Astrocyte (in vitro differentiated cells and primary cell): ENCODE measurements at regions not wholly inside any gene's neighbourhood (a gene's known extent, or its start where the extent isn't known, plus 50 kb on each side); places are given as distances from the start of the nearest gene placed in this dataset.

Experiments used
- DNase-seq: peaks from one replicate; pipeline ENCODE4 v3.0.0-alpha.2; 2010; ENCODE audit warnings: low read depth
- FAIRE-seq: peaks from 2 replicates; lab custom pipeline; 2011; peaks lifted over from hg19 to GRCh38; lab: Jason Lieb, UNC
- H2AFZ ChIP-seq: 2 replicates; pipeline ENCODE4 v1.6.0; 2012; ENCODE audit warnings: low read depth, low read length, inconsistent platforms
- H3K27ac ChIP-seq: 2 replicates; pipeline ENCODE4 v1.5.1; 2011; ENCODE audit warnings: low read depth, low read length, inconsistent platforms
- H3K27me3 ChIP-seq: 2 replicates; pipeline ENCODE4 v1.6.0; 2011; ENCODE audit warnings: low read length, inconsistent platforms; ENCODE audit not compliant: insufficient read depth
- H3K36me3 ChIP-seq: 2 replicates; pipeline ENCODE4 v1.5.1; 2011; ENCODE audit warnings: low read length, inconsistent platforms; ENCODE audit not compliant: insufficient read depth
- H3K4me1 ChIP-seq: 2 replicates; pipeline ENCODE4 v1.5.1; 2011; ENCODE audit warnings: low read length, inconsistent platforms; ENCODE audit not compliant: insufficient read depth
- H3K4me2 ChIP-seq: 2 replicates; pipeline ENCODE4 v1.6.0; 2012; ENCODE audit warnings: low read length, inconsistent platforms
- H3K4me3 ChIP-seq: 2 replicates; pipeline ENCODE4 v1.5.1; 2011; ENCODE audit warnings: low read depth, mild to moderate bottlenecking, low read length, inconsistent platforms; ENCODE audit not compliant: insufficient read depth
- H3K79me2 ChIP-seq: 2 replicates; pipeline ENCODE4 v1.6.0; 2012; ENCODE audit warnings: mild to moderate bottlenecking, low read length, inconsistent platforms; ENCODE audit not compliant: insufficient read depth
- H3K9ac ChIP-seq: 2 replicates; pipeline ENCODE4 v1.6.0; 2012; ENCODE audit warnings: mild to moderate bottlenecking, low read length, inconsistent platforms
- H3K9me3 ChIP-seq: 2 replicates; pipeline ENCODE4 v1.5.1; 2012; ENCODE audit warnings: low read depth, mild to moderate bottlenecking, low read length, inconsistent platforms; ENCODE audit not compliant: insufficient read depth
- H4K20me1 ChIP-seq: 2 replicates; pipeline ENCODE4 v1.6.0; 2012; ENCODE audit warnings: low read length, inconsistent platforms; ENCODE audit not compliant: insufficient read depth
- H3K27ac Mint-ChIP-seq: one replicate; pipeline ENCODE4 v1.8.0; 2021; ENCODE audit warnings: mild to moderate bottlenecking, mixed read lengths; ENCODE audit not compliant: unreplicated experiment
- H3K27me3 Mint-ChIP-seq: one replicate; pipeline ENCODE4 v1.8.0; 2021; ENCODE audit warnings: low read depth, mixed read lengths; ENCODE audit not compliant: unreplicated experiment
- H3K36me3 Mint-ChIP-seq: one replicate; pipeline ENCODE4 v1.8.0; 2021; ENCODE audit warnings: low read depth, mixed read lengths; ENCODE audit not compliant: unreplicated experiment
- H3K4me1 Mint-ChIP-seq: one replicate; pipeline ENCODE4 v1.8.0; 2021; ENCODE audit warnings: low read depth, mixed read lengths; ENCODE audit not compliant: unreplicated experiment
- H3K4me3 Mint-ChIP-seq: one replicate; pipeline ENCODE4 v1.8.0; 2021; ENCODE audit warnings: mild to moderate bottlenecking, moderate library complexity, mixed read lengths; ENCODE audit not compliant: unreplicated experiment
- H3K9me3 Mint-ChIP-seq: one replicate; pipeline ENCODE4 v1.8.0; 2021; ENCODE audit warnings: mild to moderate bottlenecking, mixed read lengths; ENCODE audit not compliant: unreplicated experiment
- CTCF ChIP-seq: IDR thresholded peaks from 2 replicates; pipeline ENCODE4 v1.5.1; 2011; ENCODE audit warnings: low read depth, mild to moderate bottlenecking, inconsistent platforms, low read length, moderate library complexity; ENCODE audit not compliant: insufficient read depth
- EZH2 ChIP-seq: IDR thresholded peaks from 2 replicates; pipeline ENCODE4 v1.6.1; 2012; ENCODE audit warnings: mild to moderate bottlenecking, low read length, inconsistent platforms; ENCODE audit not compliant: insufficient read depth

GRCh38 chrX:113959912-113960626 lies 623.8 kb upstream of the HTR2C start:
- H2AFZ ChIP-seq, result no peak overlapping the region
- no peaks in the 10 kb centered on the region for H3K9me3 ChIP-seq
- no peak overlapping the region for H3K4me2 ChIP-seq
- H3K9me3 Mint-ChIP-seq, result no peaks in the 10 kb centered on the region
- H3K36me3 ChIP-seq, result no peaks in the 10 kb centered on the region
- no peaks in the 10 kb centered on the region for H3K27me3 ChIP-seq
- H3K27ac ChIP-seq, result no peak overlapping the region
- H3K4me1 ChIP-seq, result no peaks in the 10 kb centered on the region
- no peaks in the 10 kb centered on the region for H3K27me3 Mint-ChIP-seq
- no peak overlapping the region for H3K9ac ChIP-seq
- no peak overlapping the region for H3K4me3 ChIP-seq
- TF ChIP-seq CTCF, result no peak
- no peak for TF ChIP-seq EZH2
- no peak overlapping the region for H3K4me3 Mint-ChIP-seq
- H4K20me1 ChIP-seq, result no peaks in the 10 kb centered on the region
- no peak for DNase-seq
- no peaks in the 10 kb centered on the region for H3K4me1 Mint-ChIP-seq
- H3K79me2 ChIP-seq, result no peaks in the 10 kb centered on the region
- FAIRE-seq, result peak; percentile 52
- H3K27ac Mint-ChIP-seq, result no peak overlapping the region
- H3K36me3 Mint-ChIP-seq, result no peaks in the 10 kb centered on the region

DNA sequence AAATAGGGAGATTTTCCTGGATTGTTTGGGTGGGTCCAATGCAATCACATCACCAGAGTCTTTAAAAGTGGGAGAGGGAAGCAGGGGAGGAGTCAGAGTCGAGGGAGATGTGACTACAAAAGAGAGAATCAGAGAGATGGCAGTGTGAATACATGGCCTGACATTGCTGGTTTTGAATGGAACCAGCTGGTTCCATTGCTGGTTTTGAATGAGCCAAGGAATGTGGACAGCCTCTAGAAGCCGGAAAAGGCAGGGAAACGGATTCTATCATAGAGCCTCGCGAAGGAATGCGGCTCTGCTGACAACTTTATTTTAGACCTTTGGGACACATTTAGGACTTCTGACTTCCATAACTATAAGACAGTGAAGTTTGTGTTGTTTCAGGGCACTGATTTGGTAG lies 627.0 kb upstream of the HTR2C start:
- peak; percentile 94 for FAIRE-seq
- no peaks in the 10 kb centered on the region for H3K27me3 ChIP-seq
- no peak for DNase-seq
- Mint-ChIP-seq H3K9me3 (no peaks in the 10 kb centered on the region), H3K27ac (no peak overlapping the region), H3K27me3 (no peaks in the 10 kb centered on the region), H3K4me1 (no peaks in the 10 kb centered on the region), H3K4me3 (no peak overlapping the region), H3K36me3 (no peaks in the 10 kb centered on the region)
- no peaks in the 10 kb centered on the region for H4K20me1 ChIP-seq
- no peak overlapping the region for H3K4me2 ChIP-seq
- no peaks in the 10 kb centered on the region for H3K4me1 ChIP-seq
- H3K9ac ChIP-seq, result no peak overlapping the region
- H3K36me3 ChIP-seq, result no peaks in the 10 kb centered on the region
- H3K27ac ChIP-seq, result no peak overlapping the region
- no peak overlapping the region for H3K4me3 ChIP-seq
- TF ChIP-seq EZH2 (no peak), CTCF (no peak)
- no peaks in the 10 kb centered on the region for H3K79me2 ChIP-seq
- H2AFZ ChIP-seq, result no peak overlapping the region
- no peaks in the 10 kb centered on the region for H3K9me3 ChIP-seq

GRCh38 chrX:113954297-113954696 lies 629.6 kb upstream of the HTR2C start:
- no peaks in the 10 kb centered on the region for H3K79me2 ChIP-seq
- no peaks in the 10 kb centered on the region for H3K36me3 Mint-ChIP-seq
- no peaks in the 10 kb centered on the region for H3K4me1 ChIP-seq
- no peaks in the 10 kb centered on the region for H3K9me3 ChIP-seq
- H3K4me2 ChIP-seq, result no peak overlapping the region
- no peaks in the 10 kb centered on the region for H4K20me1 ChIP-seq
- TF ChIP-seq CTCF (no peak), EZH2 (no peak)
- H3K9ac ChIP-seq, result no peak overlapping the region
- no peak overlapping the region for H3K27ac Mint-ChIP-seq
- H3K36me3 ChIP-seq, result no peaks in the 10 kb centered on the region
- no peak overlapping the region for H3K4me3 ChIP-seq
- no peak overlapping the region for H2AFZ ChIP-seq
- no peaks in the 10 kb centered on the region for H3K27me3 Mint-ChIP-seq
- DNase-seq (no peak), FAIRE-seq (no peak)
- H3K4me3 Mint-ChIP-seq, result no peak overlapping the region
- no peaks in the 10 kb centered on the region for H3K4me1 Mint-ChIP-seq
- H3K27me3 ChIP-seq, result no peaks in the 10 kb centered on the region
- peaks cover 5% of the 10 kb centered on the region for H3K9me3 Mint-ChIP-seq
- no peak overlapping the region for H3K27ac ChIP-seq
